CD14-positive monocyte (primary cell): ENCODE measurements at regions not wholly inside any gene's neighbourhood (a gene's known extent, or its start where the extent isn't known, plus 50 kb on each side); places are given as distances from the start of the nearest gene placed in this dataset.

Experiments used
- DNase-seq, 3 donors: peaks; one replicate each; pipeline ENCODE4 v3.0.0-alpha.2; 2011 to 2022
- H2AFZ ChIP-seq: 2 replicates; pipeline ENCODE4 v1.6.0; 2012; ENCODE audit warnings: mild to moderate bottlenecking, low read depth, low read length, inconsistent platforms; ENCODE audit not compliant: insufficient read depth, poor library complexity, severe bottlenecking
- H3K27ac ChIP-seq, 2 donors: 1 replicate in 1 of 2; 2 replicates in 1 of 2; pipeline ENCODE4 v1.5.1; 2012 to 2013; ENCODE audit warnings: low read length in 2 of 2, control low read depth in 1 of 2, inconsistent platforms in 1 of 2, low read depth in 1 of 2, mild to moderate bottlenecking in 1 of 2
- H3K27me3 ChIP-seq, 2 donors: one replicate each; pipeline versions ENCODE4 v1.6.0 to v1.6.1; 2011 to 2013; ENCODE audit warnings: low read length in 2 of 2; ENCODE audit not compliant: control insufficient read depth in 2 of 2, insufficient read depth in 2 of 2
- H3K36me3 ChIP-seq, 2 donors: replicated peaks in 1 of 2; 1 replicate in 1 of 2; 2 replicates in 1 of 2; pipeline versions ENCODE4 v1.5.1 to v1.6.1; 2012 to 2013; ENCODE audit warnings: low read length in 2 of 2, control low read depth in 1 of 2, inconsistent platforms in 1 of 2, mild to moderate bottlenecking in 1 of 2; ENCODE audit not compliant: insufficient read depth in 2 of 2, control insufficient read depth in 1 of 2
- H3K4me1 ChIP-seq, 2 donors: 1 replicate in 1 of 2; 2 replicates in 1 of 2; pipeline versions ENCODE4 v1.5.1 to v1.6.1; 2012 to 2013; ENCODE audit warnings: low read length in 2 of 2, control low read depth in 1 of 2, inconsistent platforms in 1 of 2, mild to moderate bottlenecking in 1 of 2, moderate library complexity in 1 of 2; ENCODE audit not compliant: insufficient read depth in 2 of 2, control insufficient read depth in 1 of 2
- H3K4me2 ChIP-seq: replicated peaks from 2 replicates; pipeline ENCODE3; 2012; ENCODE audit warnings: low read length, moderate library complexity, mild to moderate bottlenecking; ENCODE audit not compliant: poor library complexity, severe bottlenecking; ENCODE audit errors: extremely low read depth
- H3K4me3 ChIP-seq, 3 experiments: fragments of 200-600 bp in 1 of 3; sonication (generic) in 1 of 3; replicated peaks in 1 of 3; 1 replicate in 2 of 3; 2 replicates in 1 of 3; pipeline ENCODE4 v1.5.1; 2011 to 2013; ENCODE audit warnings: low read length in 3 of 3, mild to moderate bottlenecking in 3 of 3, control low read depth in 2 of 3, low read depth in 2 of 3, inconsistent platforms in 1 of 3, moderate library complexity in 1 of 3
- H3K79me2 ChIP-seq: 2 replicates; pipeline ENCODE4 v1.6.0; 2012; ENCODE audit warnings: mild to moderate bottlenecking, control low read depth, inconsistent platforms, low read length, moderate library complexity; ENCODE audit not compliant: insufficient read depth
- H3K9ac ChIP-seq: 2 replicates; pipeline ENCODE4 v1.6.0; 2017; ENCODE audit warnings: low read length, mild to moderate bottlenecking; ENCODE audit not compliant: insufficient read depth, poor library complexity, severe bottlenecking
- H3K9me3 ChIP-seq, 2 donors: replicated peaks in 1 of 2; 1 replicate in 1 of 2; 2 replicates in 1 of 2; pipeline versions ENCODE4 v1.5.1 to v1.6.1; 2012 to 2013; ENCODE audit warnings: low read length in 2 of 2, control low read depth in 1 of 2; ENCODE audit not compliant: control insufficient read depth in 1 of 2, insufficient read depth in 1 of 2
- H4K20me1 ChIP-seq: 2 replicates; pipeline ENCODE4 v1.6.0; 2012; ENCODE audit warnings: mild to moderate bottlenecking, low read length, control low read depth, moderate library complexity; ENCODE audit not compliant: insufficient read depth
- H3K27ac Mint-ChIP-seq, 7 donors: one replicate each; pipeline ENCODE4 v1.8.0; 2020; ENCODE audit warnings: mild to moderate bottlenecking in 7 of 7, mixed read lengths in 7 of 7, moderate library complexity in 6 of 7, inconsistent platforms in 2 of 7
- H3K27me3 Mint-ChIP-seq, 3 donors: one replicate each; pipeline ENCODE4 v1.8.0; 2021 to 2022; ENCODE audit warnings: low read depth in 3 of 3, mild to moderate bottlenecking in 3 of 3, mixed read lengths in 3 of 3, moderate library complexity in 3 of 3, inconsistent platforms in 1 of 3
- H3K36me3 Mint-ChIP-seq, 2 donors: one replicate each; pipeline ENCODE4 v1.8.0; 2020; ENCODE audit warnings: mixed read lengths in 2 of 2, inconsistent platforms in 1 of 2, mild to moderate bottlenecking in 1 of 2
- H3K4me1 Mint-ChIP-seq: one replicate; pipeline ENCODE4 v1.8.0; 2020; ENCODE audit warnings: mild to moderate bottlenecking, mixed read lengths
- H3K4me3 Mint-ChIP-seq, 2 donors: one replicate each; pipeline ENCODE4 v1.8.0; 2020; ENCODE audit warnings: mild to moderate bottlenecking in 2 of 2, mixed read lengths in 2 of 2, moderate library complexity in 1 of 2
- H3K9me3 Mint-ChIP-seq, 7 donors: one replicate each; pipeline ENCODE4 v1.8.0; 2020 to 2022; ENCODE audit warnings: mixed read lengths in 7 of 7, mild to moderate bottlenecking in 6 of 7, moderate library complexity in 6 of 7, inconsistent platforms in 2 of 7
- CTCF ChIP-seq: fragments of 200-600 bp; IDR thresholded peaks from one replicate; pipeline ENCODE4 v1.8.0; 2022; ENCODE audit warnings: antibody characterized with exemption, mild to moderate bottlenecking
- WGBS: methylation state at CpG from one replicate; pipeline ENCODE4 v1.1.5; 2013; ENCODE audit warnings: missing lambda C conversion rate; ENCODE audit not compliant: insufficient coverage; 5-methylcytosine and 5-hydroxymethylcytosine counted together
- intact Hi-C, 2 donors: fragments of 100-400 bp; cut with micrococcal nuclease; formaldehyde crosslinking; loops; one replicate each; pipeline versions ENCODE4 v1.15.0 to v1.15.1; 2023

GRCh38 chr12:130227641-130228040, 65.4 kb downstream of the FZD10 start:
- Histone ChIP-seq H4K20me1 (no peaks in the 10 kb centered on the region), H3K4me3 (no peak overlapping the region), H3K27me3 (no peaks in the 10 kb centered on the region), H3K79me2 (no peaks in the 10 kb centered on the region), H3K36me3 (no peaks in the 10 kb centered on the region), H3K4me1 (no peaks in the 10 kb centered on the region), H3K4me2 (no peak overlapping the region), H2AFZ (no peak overlapping the region), H3K9ac (no peak overlapping the region), H3K9me3 (peaks cover 6 to 17% of the 10 kb centered on the region in 2 donors), H3K27ac (no peak overlapping the region)
- Mint-ChIP-seq H3K9me3 (peaks cover 2 to 19% (median 9%) of the 10 kb centered on the region in 7 donors), H3K4me3 (no peak overlapping the region), H3K4me1 (no peaks in the 10 kb centered on the region), H3K36me3 (no peaks in the 10 kb centered on the region), H3K27me3 (peaks cover 2 to 4% (median 2%) of the 10 kb centered on the region in 3 donors), H3K27ac (no peak overlapping the region)
- TF ChIP-seq CTCF, result no peak
- 90% methylated on average over 4 of the region's 4 CpGs for WGBS
- intact Hi-C loops, result no loop called here
- DNase-seq, result no peak

- no peak for DNase-seq
- H3K9ac ChIP-seq, result no peak overlapping the region
- Mint-ChIP-seq H3K36me3 (no peaks in the 10 kb centered on the region), H3K4me3 (no peak overlapping the region), H3K4me1 (no peaks in the 10 kb centered on the region), H3K27ac (no peak overlapping the region), H3K9me3 (peaks cover 0 to 13% (median 2%) of the 10 kb centered on the region in 7 donors), H3K27me3 (peaks cover 0 to 1% (median 1%) of the 10 kb centered on the region in 3 donors)
- H3K27me3 ChIP-seq, result no peaks in the 10 kb centered on the region
- intact Hi-C loops, result no loop called here
- H2AFZ ChIP-seq, result no peak overlapping the region
- no peaks in the 10 kb centered on the region for H3K4me1 ChIP-seq
- no peak for TF ChIP-seq CTCF
- H3K27ac ChIP-seq, result no peak overlapping the region
- no peak overlapping the region for H3K4me2 ChIP-seq
- no peak overlapping the region for H3K4me3 ChIP-seq
- 76% methylated on average over 9 of the region's 9 CpGs for WGBS
- no peaks in the 10 kb centered on the region for H4K20me1 ChIP-seq
- no peaks in the 10 kb centered on the region for H3K79me2 ChIP-seq
- H3K36me3 ChIP-seq, result no peaks in the 10 kb centered on the region
- peaks cover 0 to 3% of the 10 kb centered on the region in 2 donors for H3K9me3 ChIP-seq
These were observed 74.2 kb downstream of the FZD10 start for GRCh38 chr12:130236446-130236845.
